ENCODE measurements at regions not wholly inside any gene's neighbourhood (a gene's known extent, or its start where the extent isn't known, plus 50 kb on each side); places are given as distances from the start of the nearest gene placed in this dataset.

DNA sequence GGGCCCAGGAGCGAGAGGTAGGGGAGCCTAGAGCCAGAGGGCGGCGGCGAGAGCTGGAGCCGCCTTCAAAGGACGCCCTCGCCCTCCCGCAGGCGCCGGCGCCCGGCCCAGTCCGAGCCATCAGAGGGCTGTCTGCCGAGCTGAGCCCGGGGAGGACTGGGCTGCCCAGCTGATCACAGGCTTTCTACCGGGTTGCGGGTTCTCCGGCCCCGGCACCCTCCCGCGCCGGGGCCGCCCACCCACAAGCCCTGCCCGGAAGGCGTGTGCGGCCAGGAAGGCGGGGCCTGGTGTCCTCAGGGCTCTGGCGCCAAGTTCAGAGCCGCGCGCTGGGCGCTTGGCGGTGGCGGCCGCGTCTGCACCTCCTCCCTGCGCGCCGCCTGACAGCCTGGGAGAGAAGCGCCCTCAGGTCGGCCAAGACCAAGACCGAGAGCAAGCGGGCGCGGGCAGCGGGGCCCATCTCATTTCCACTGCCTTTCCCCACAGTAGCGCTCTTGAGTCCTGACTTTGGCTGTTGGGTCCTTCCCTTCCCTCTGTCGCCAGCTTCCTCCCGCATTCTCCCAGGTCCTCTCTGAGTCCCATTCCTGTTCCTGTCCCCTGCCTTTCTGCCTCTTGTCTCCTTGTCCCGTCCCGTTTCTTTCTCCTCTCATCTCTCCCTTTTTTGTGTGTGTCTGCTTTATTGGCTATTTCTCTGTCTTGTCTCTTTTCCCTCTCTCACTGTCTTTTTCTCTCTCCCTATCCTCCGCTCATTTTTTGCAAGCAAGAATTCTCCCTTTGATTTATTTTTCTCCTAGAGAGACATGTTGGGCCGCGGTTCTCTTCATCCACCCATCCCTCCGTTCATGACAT lies 60.6 kb upstream of the MSMB start (continued):
- TF ChIP-seq, protein P1, sequence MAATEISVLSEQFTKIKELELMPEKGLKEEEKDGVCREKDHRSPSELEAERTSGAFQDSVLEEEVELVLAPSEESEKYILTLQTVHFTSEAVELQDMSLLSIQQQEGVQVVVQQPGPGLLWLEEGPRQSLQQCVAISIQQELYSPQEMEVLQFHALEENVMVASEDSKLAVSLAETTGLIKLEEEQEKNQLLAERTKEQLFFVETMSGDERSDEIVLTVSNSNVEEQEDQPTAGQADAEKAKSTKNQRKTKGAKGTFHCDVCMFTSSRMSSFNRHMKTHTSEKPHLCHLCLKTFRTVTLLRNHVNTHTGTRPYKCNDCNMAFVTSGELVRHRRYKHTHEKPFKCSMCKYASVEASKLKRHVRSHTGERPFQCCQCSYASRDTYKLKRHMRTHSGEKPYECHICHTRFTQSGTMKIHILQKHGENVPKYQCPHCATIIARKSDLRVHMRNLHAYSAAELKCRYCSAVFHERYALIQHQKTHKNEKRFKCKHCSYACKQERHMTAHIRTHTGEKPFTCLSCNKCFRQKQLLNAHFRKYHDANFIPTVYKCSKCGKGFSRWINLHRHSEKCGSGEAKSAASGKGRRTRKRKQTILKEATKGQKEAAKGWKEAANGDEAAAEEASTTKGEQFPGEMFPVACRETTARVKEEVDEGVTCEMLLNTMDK (IDR thresholded peaks at IDR 0.05; ENCODE audit: borderline replicate concordance, insufficient read depth, low read depth, low read length, poor library complexity, severe bottlenecking): no peak
- no peak for TF ChIP-seq GATA2 (CRISPR knock-in tag; IDR thresholded peaks at IDR 0.05)
- TF ChIP-seq ZNF253 (CRISPR knock-in tag; conservative IDR thresholded peaks at IDR 0.05): no peak
- no peak for TF ChIP-seq BRF1 (IDR thresholded peaks at IDR 0.05; ENCODE audit: borderline replicate concordance, extremely low read depth, insufficient read length)
- TF ChIP-seq POLR2A (conservative IDR thresholded peaks at IDR 0.05): peak; percentile 71
- no peak for TF ChIP-seq JUND (IDR thresholded peaks at IDR 0.05; ENCODE audit: borderline replicate concordance, low read depth, low read length)
- TF ChIP-seq JUND (tag; IDR thresholded peaks at IDR 0.05; ENCODE audit: borderline replicate concordance, low read depth, low read length): no peak
- TF ChIP-seq ZNF75A (CRISPR knock-in tag; IDR thresholded peaks at IDR 0.05): no peak
- no peak for TF ChIP-seq PTRF (tag; IDR thresholded peaks at IDR 0.05)
- no peak for TF ChIP-seq ZBTB1 (CRISPR knock-in tag; IDR thresholded peaks at IDR 0.05; ENCODE audit: borderline replicate concordance, low read depth)
- TF ChIP-seq, protein P2, sequence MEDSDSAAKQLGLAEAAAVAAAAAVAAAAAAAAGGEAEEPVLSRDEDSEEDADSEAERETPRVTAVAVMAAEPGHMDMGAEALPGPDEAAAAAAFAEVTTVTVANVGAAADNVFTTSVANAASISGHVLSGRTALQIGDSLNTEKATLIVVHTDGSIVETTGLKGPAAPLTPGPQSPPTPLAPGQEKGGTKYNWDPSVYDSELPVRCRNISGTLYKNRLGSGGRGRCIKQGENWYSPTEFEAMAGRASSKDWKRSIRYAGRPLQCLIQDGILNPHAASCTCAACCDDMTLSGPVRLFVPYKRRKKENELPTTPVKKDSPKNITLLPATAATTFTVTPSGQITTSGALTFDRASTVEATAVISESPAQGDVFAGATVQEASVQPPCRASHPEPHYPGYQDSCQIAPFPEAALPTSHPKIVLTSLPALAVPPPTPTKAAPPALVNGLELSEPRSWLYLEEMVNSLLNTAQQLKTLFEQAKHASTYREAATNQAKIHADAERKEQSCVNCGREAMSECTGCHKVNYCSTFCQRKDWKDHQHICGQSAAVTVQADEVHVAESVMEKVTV (CRISPR knock-in tag; IDR thresholded peaks at IDR 0.05): no peak
- TF ChIP-seq CBFB (CRISPR knock-in tag; IDR thresholded peaks at IDR 0.05): peak; percentile 30; the same call in 1 of the 2 replicates
- TF ChIP-seq BACH1 (tag; IDR thresholded peaks at IDR 0.05): no peak
- TF ChIP-seq HDAC1 (IDR thresholded peaks at IDR 0.05): peak in 1 of 2 experiments; percentile 62; a peak in 2 of 4 replicates
- no peak for TF ChIP-seq YBX1 (IDR thresholded peaks at IDR 0.05)
- no peak; the same call in 1 of the 2 replicates for TF ChIP-seq ZNF263 (CRISPR knock-in tag; IDR thresholded peaks at IDR 0.05; ENCODE audit: borderline replicate concordance)
- TF ChIP-seq KDM5B (IDR thresholded peaks at IDR 0.05; ENCODE audit: insufficient replicate concordance, low read depth, low read length): no peak
- no peak for TF ChIP-seq ZKSCAN1 (IDR thresholded peaks at IDR 0.05; ENCODE audit: low read depth, low read length)
- TF ChIP-seq, protein P3, sequence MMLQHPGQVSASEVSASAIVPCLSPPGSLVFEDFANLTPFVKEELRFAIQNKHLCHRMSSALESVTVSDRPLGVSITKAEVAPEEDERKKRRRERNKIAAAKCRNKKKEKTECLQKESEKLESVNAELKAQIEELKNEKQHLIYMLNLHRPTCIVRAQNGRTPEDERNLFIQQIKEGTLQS (IDR thresholded peaks at IDR 0.05): no peak
- TF ChIP-seq, protein P3 (CRISPR knock-in tag; conservative IDR thresholded peaks at IDR 0.05): no peak
- no peak for TF ChIP-seq NFYB (IDR thresholded peaks at IDR 0.05; ENCODE audit: extremely low read depth, insufficient read length)
- TF ChIP-seq, protein P4, sequence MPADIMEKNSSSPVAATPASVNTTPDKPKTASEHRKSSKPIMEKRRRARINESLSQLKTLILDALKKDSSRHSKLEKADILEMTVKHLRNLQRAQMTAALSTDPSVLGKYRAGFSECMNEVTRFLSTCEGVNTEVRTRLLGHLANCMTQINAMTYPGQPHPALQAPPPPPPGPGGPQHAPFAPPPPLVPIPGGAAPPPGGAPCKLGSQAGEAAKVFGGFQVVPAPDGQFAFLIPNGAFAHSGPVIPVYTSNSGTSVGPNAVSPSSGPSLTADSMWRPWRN (IDR thresholded peaks at IDR 0.05; ENCODE audit: low read depth): no peak
- TF ChIP-seq MTA1 (IDR thresholded peaks at IDR 0.05; ENCODE audit: borderline replicate concordance): peak; percentile 43; the same call in 1 of the 2 replicates
- no peak for TF ChIP-seq ZNF121 (CRISPR knock-in tag; conservative IDR thresholded peaks at IDR 0.05)
- TF ChIP-seq ZFP36 (IDR thresholded peaks at IDR 0.05; ENCODE audit: low read depth, low read length, partially characterized antibody): no peak

Measured in K562 (cell line).